Ishikawa (cell line): ENCODE measurements at regions not wholly inside any gene's neighbourhood (a gene's known extent, or its start where the extent isn't known, plus 50 kb on each side); places are given as distances from the start of the nearest gene placed in this dataset.

ENCODE experiments used
- CEBPB ChIP-seq: IDR thresholded peaks from 2 replicates; pipeline ENCODE4 v1.6.1; 2012
- EGR1 ChIP-seq: IDR thresholded peaks from 2 replicates; pipeline ENCODE4 v1.6.1; 2012
- EP300 ChIP-seq: IDR thresholded peaks from 2 replicates; pipeline ENCODE4 v1.6.1; 2012; ENCODE audit warnings: borderline replicate concordance
- FOXM1 ChIP-seq: IDR thresholded peaks from 2 replicates; pipeline ENCODE4 v1.6.1; 2012; ENCODE audit warnings: low read depth, borderline replicate concordance
- MAX ChIP-seq: IDR thresholded peaks from 2 replicates; pipeline ENCODE4 v1.6.1; 2012
- RAD21 ChIP-seq: IDR thresholded peaks from 2 replicates; pipeline ENCODE4 v1.6.1; 2012; ENCODE audit warnings: low read depth
- TAF1 ChIP-seq: IDR thresholded peaks from 2 replicates; pipeline ENCODE4 v1.6.1; 2012; ENCODE audit warnings: low read depth, mild to moderate bottlenecking
- TCF12 ChIP-seq: IDR thresholded peaks from 2 replicates; pipeline ENCODE4 v1.6.1; 2012; ENCODE audit warnings: low read depth
- TEAD4 ChIP-seq: IDR thresholded peaks from 2 replicates; pipeline ENCODE4 v1.6.1; 2012
- YY1 ChIP-seq: IDR thresholded peaks from 2 replicates; pipeline ENCODE4 v1.6.1; 2012; ENCODE audit warnings: low read depth
- TF ChIP-seq, protein P1 (sequence below): IDR thresholded peaks from 2 replicates; pipeline ENCODE4 v1.6.1; 2012; ENCODE audit warnings: low read depth, mild to moderate bottlenecking

DNA sequence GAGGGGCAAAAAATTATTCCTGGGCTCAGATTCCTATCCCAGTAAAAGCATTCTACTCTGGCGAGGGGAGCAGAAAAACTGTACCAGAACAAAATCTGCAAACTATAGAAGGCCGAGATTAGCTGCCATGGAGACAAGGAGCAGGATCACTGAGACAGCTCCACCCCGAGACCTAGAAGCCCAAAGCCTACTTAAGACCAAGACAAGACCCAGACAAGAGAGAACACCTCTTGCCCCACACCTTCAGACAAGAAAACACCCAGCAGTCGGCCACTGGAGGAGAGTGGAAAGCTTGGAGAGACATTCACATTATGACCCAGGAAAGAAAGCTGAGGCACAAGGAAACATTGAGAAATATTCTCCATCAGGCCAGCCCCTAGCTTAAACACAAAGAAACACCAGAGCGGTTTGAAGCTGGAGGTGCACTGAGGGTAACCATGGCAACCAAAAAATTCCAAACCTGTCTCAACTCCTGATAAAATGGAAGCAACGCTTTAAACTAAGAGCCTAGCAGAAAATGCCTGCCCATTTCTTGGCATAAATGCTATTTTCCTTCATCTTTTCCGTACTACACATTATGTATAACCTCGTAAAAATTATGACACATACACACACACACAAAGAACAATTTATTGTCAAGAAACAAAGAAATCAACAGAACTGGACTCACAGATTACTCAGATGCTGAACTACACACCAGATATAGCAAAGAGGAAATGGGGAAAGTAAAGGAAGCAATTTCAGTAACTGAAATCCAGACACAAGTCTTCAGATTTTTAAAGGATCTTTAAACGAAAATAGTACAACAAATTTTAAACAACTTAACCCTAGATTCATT is 53.8 kb upstream of the FTMT start:
- TF ChIP-seq MAX (no peak), EGR1 (no peak), RAD21 (no peak), EP300 (no peak), TAF1 (no peak), TEAD4 (no peak), TCF12 (no peak), CEBPB (no peak), YY1 (no peak), FOXM1 (no peak)
- TF ChIP-seq, protein P1, sequence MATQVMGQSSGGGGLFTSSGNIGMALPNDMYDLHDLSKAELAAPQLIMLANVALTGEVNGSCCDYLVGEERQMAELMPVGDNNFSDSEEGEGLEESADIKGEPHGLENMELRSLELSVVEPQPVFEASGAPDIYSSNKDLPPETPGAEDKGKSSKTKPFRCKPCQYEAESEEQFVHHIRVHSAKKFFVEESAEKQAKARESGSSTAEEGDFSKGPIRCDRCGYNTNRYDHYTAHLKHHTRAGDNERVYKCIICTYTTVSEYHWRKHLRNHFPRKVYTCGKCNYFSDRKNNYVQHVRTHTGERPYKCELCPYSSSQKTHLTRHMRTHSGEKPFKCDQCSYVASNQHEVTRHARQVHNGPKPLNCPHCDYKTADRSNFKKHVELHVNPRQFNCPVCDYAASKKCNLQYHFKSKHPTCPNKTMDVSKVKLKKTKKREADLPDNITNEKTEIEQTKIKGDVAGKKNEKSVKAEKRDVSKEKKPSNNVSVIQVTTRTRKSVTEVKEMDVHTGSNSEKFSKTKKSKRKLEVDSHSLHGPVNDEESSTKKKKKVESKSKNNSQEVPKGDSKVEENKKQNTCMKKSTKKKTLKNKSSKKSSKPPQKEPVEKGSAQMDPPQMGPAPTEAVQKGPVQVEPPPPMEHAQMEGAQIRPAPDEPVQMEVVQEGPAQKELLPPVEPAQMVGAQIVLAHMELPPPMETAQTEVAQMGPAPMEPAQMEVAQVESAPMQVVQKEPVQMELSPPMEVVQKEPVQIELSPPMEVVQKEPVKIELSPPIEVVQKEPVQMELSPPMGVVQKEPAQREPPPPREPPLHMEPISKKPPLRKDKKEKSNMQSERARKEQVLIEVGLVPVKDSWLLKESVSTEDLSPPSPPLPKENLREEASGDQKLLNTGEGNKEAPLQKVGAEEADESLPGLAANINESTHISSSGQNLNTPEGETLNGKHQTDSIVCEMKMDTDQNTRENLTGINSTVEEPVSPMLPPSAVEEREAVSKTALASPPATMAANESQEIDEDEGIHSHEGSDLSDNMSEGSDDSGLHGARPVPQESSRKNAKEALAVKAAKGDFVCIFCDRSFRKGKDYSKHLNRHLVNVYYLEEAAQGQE: no peak
